ENCODE measurements at regions not wholly inside any gene's neighbourhood (a gene's known extent, or its start where the extent isn't known, plus 50 kb on each side); places are given as distances from the start of the nearest gene placed in this dataset.

- Histone ChIP-seq H3K27me3 (ENCODE audit: control insufficient read depth in 3 of 3, insufficient read depth in 3 of 3, low read length in 3 of 3) (no peaks in the 10 kb centered on the region), H3K36me3 (ENCODE audit: control insufficient read depth in 3 of 3, insufficient read depth in 3 of 3, low read length in 3 of 3) (no peaks in the 10 kb centered on the region), H3K9ac (ENCODE audit: low read depth in 1 of 3, low read length in 3 of 3) (no peak overlapping the region), H3K4me1 (ENCODE audit: control insufficient read depth in 3 of 3, insufficient read depth in 3 of 3, low read length in 3 of 3) (peaks cover 0 to 8% (median 6%) of the 10 kb centered on the region in 3 donors), H3K4me3 (ENCODE audit: low read length in 3 of 3) (no peak overlapping the region), H3K9me3 (ENCODE audit: control insufficient read depth in 3 of 3, low read length in 3 of 3) (no peaks in the 10 kb centered on the region), H3K27ac (ENCODE audit: low read depth, low read length) (no peak overlapping the region)
Measured at GRCh38 chr1:168966217-168966616, 140.3 kb upstream of the ATP1B1 start.

GRCh38 chr1:168966636-168967035 lies 139.9 kb upstream of the ATP1B1 start:
- Histone ChIP-seq H3K27me3 (ENCODE audit: control insufficient read depth in 3 of 3, insufficient read depth in 3 of 3, low read length in 3 of 3) (no peaks in the 10 kb centered on the region), H3K9me3 (ENCODE audit: control insufficient read depth in 3 of 3, low read length in 3 of 3) (no peaks in the 10 kb centered on the region), H3K4me1 (ENCODE audit: control insufficient read depth in 3 of 3, insufficient read depth in 3 of 3, low read length in 3 of 3) (peaks cover 0 to 9% (median 8%) of the 10 kb centered on the region in 3 donors), H3K9ac (ENCODE audit: low read depth in 1 of 3, low read length in 3 of 3) (no peak overlapping the region), H3K27ac (ENCODE audit: low read depth, low read length) (no peak overlapping the region), H3K36me3 (ENCODE audit: control insufficient read depth in 3 of 3, insufficient read depth in 3 of 3, low read length in 3 of 3) (no peaks in the 10 kb centered on the region), H3K4me3 (ENCODE audit: low read length in 3 of 3) (no peak overlapping the region)

GRCh38 chr1:168970926-168971659 lies 135.4 kb upstream of the ATP1B1 start:
- no peaks in the 10 kb centered on the region for H3K27me3 ChIP-seq (ENCODE audit: control insufficient read depth in 3 of 3, insufficient read depth in 3 of 3, low read length in 3 of 3)
- H3K9ac ChIP-seq (ENCODE audit: low read depth in 1 of 3, low read length in 3 of 3) = no peak overlapping the region
- no peak overlapping the region for H3K27ac ChIP-seq (ENCODE audit: low read depth, low read length)
- peaks cover 0 to 14% (median 8%) of the 10 kb centered on the region in 3 donors for H3K4me1 ChIP-seq (ENCODE audit: control insufficient read depth in 3 of 3, insufficient read depth in 3 of 3, low read length in 3 of 3)
- H3K4me3 ChIP-seq (ENCODE audit: low read length in 3 of 3) = no peak overlapping the region
- no peaks in the 10 kb centered on the region for H3K36me3 ChIP-seq (ENCODE audit: control insufficient read depth in 3 of 3, insufficient read depth in 3 of 3, low read length in 3 of 3)
- no peaks in the 10 kb centered on the region for H3K9me3 ChIP-seq (ENCODE audit: control insufficient read depth in 3 of 3, low read length in 3 of 3)

- H3K9ac ChIP-seq (ENCODE audit: low read depth in 1 of 3, low read length in 3 of 3) = no peak overlapping the region
- no peak overlapping the region for H3K4me3 ChIP-seq (ENCODE audit: low read length in 3 of 3)
- no peaks in the 10 kb centered on the region for H3K9me3 ChIP-seq (ENCODE audit: control insufficient read depth in 3 of 3, low read length in 3 of 3)
- no peak overlapping the region for H3K27ac ChIP-seq (ENCODE audit: low read depth, low read length)
- H3K36me3 ChIP-seq (ENCODE audit: control insufficient read depth in 3 of 3, insufficient read depth in 3 of 3, low read length in 3 of 3) = no peaks in the 10 kb centered on the region
- peaks cover 0 to 14% (median 8%) of the 10 kb centered on the region in 3 donors for H3K4me1 ChIP-seq (ENCODE audit: control insufficient read depth in 3 of 3, insufficient read depth in 3 of 3, low read length in 3 of 3)
- no peaks in the 10 kb centered on the region for H3K27me3 ChIP-seq (ENCODE audit: control insufficient read depth in 3 of 3, insufficient read depth in 3 of 3, low read length in 3 of 3)
Measured at GRCh38 chr1:168972225-168972624, 134.3 kb upstream of the ATP1B1 start.

- no peak overlapping the region for H3K4me3 ChIP-seq (ENCODE audit: low read length in 3 of 3)
- no peaks in the 10 kb centered on the region for H3K27me3 ChIP-seq (ENCODE audit: control insufficient read depth in 3 of 3, insufficient read depth in 3 of 3, low read length in 3 of 3)
- H3K4me1 ChIP-seq (ENCODE audit: control insufficient read depth in 3 of 3, insufficient read depth in 3 of 3, low read length in 3 of 3) = peaks cover 0 to 14% (median 8%) of the 10 kb centered on the region in 3 donors
- no peak overlapping the region for H3K27ac ChIP-seq (ENCODE audit: low read depth, low read length)
- H3K36me3 ChIP-seq (ENCODE audit: control insufficient read depth in 3 of 3, insufficient read depth in 3 of 3, low read length in 3 of 3) = no peaks in the 10 kb centered on the region
- H3K9me3 ChIP-seq (ENCODE audit: control insufficient read depth in 3 of 3, low read length in 3 of 3) = no peaks in the 10 kb centered on the region
- no peak overlapping the region for H3K9ac ChIP-seq (ENCODE audit: low read depth in 1 of 3, low read length in 3 of 3)
Measured at GRCh38 chr1:168972887-168973286, 133.6 kb upstream of the ATP1B1 start.

- Histone ChIP-seq H3K4me1 (ENCODE audit: control insufficient read depth in 3 of 3, insufficient read depth in 3 of 3, low read length in 3 of 3) (peaks cover 0 to 14% (median 8%) of the 10 kb centered on the region in 3 donors), H3K4me3 (ENCODE audit: low read length in 3 of 3) (no peak overlapping the region), H3K27me3 (ENCODE audit: control insufficient read depth in 3 of 3, insufficient read depth in 3 of 3, low read length in 3 of 3) (no peaks in the 10 kb centered on the region), H3K9ac (ENCODE audit: low read depth in 1 of 3, low read length in 3 of 3) (no peak overlapping the region), H3K36me3 (ENCODE audit: control insufficient read depth in 3 of 3, insufficient read depth in 3 of 3, low read length in 3 of 3) (no peaks in the 10 kb centered on the region), H3K27ac (ENCODE audit: low read depth, low read length) (no peak overlapping the region), H3K9me3 (ENCODE audit: control insufficient read depth in 3 of 3, low read length in 3 of 3) (no peaks in the 10 kb centered on the region)
Measured at GRCh38 chr1:168974117-168974516, 132.4 kb upstream of the ATP1B1 start.

GRCh38 chr1:168974611-168975010 lies 131.9 kb upstream of the ATP1B1 start:
- no peaks in the 10 kb centered on the region for H3K36me3 ChIP-seq (ENCODE audit: control insufficient read depth in 3 of 3, insufficient read depth in 3 of 3, low read length in 3 of 3)
- H3K27ac ChIP-seq (ENCODE audit: low read depth, low read length) = no peak overlapping the region
- H3K9ac ChIP-seq (ENCODE audit: low read depth in 1 of 3, low read length in 3 of 3) = no peak overlapping the region
- no peaks in the 10 kb centered on the region for H3K9me3 ChIP-seq (ENCODE audit: control insufficient read depth in 3 of 3, low read length in 3 of 3)
- peaks cover 0 to 12% (median 8%) of the 10 kb centered on the region in 3 donors for H3K4me1 ChIP-seq (ENCODE audit: control insufficient read depth in 3 of 3, insufficient read depth in 3 of 3, low read length in 3 of 3)
- no peak overlapping the region for H3K4me3 ChIP-seq (ENCODE audit: low read length in 3 of 3)
- no peaks in the 10 kb centered on the region for H3K27me3 ChIP-seq (ENCODE audit: control insufficient read depth in 3 of 3, insufficient read depth in 3 of 3, low read length in 3 of 3)

- H3K9me3 ChIP-seq (ENCODE audit: control insufficient read depth in 3 of 3, low read length in 3 of 3) = no peaks in the 10 kb centered on the region
- H3K4me1 ChIP-seq (ENCODE audit: control insufficient read depth in 3 of 3, insufficient read depth in 3 of 3, low read length in 3 of 3) = peaks cover 0 to 5% (median 2%) of the 10 kb centered on the region in 3 donors
- no peaks in the 10 kb centered on the region for H3K27me3 ChIP-seq (ENCODE audit: control insufficient read depth in 3 of 3, insufficient read depth in 3 of 3, low read length in 3 of 3)
- H3K36me3 ChIP-seq (ENCODE audit: control insufficient read depth in 3 of 3, insufficient read depth in 3 of 3, low read length in 3 of 3) = no peaks in the 10 kb centered on the region
- no peak overlapping the region for H3K4me3 ChIP-seq (ENCODE audit: low read length in 3 of 3)
- H3K27ac ChIP-seq (ENCODE audit: low read depth, low read length) = no peak overlapping the region
- H3K9ac ChIP-seq (ENCODE audit: low read depth in 1 of 3, low read length in 3 of 3) = no peak overlapping the region
Measured at GRCh38 chr1:168976267-168976666, 130.2 kb upstream of the ATP1B1 start.

GRCh38 chr1:168977618-168978017 lies 128.9 kb upstream of the ATP1B1 start:
- Histone ChIP-seq H3K9me3 (ENCODE audit: control insufficient read depth in 3 of 3, low read length in 3 of 3) (no peaks in the 10 kb centered on the region), H3K4me1 (ENCODE audit: control insufficient read depth in 3 of 3, insufficient read depth in 3 of 3, low read length in 3 of 3) (peaks cover 0 to 5% (median 0%) of the 10 kb centered on the region in 3 donors), H3K27ac (ENCODE audit: low read depth, low read length) (no peak overlapping the region), H3K36me3 (ENCODE audit: control insufficient read depth in 3 of 3, insufficient read depth in 3 of 3, low read length in 3 of 3) (no peaks in the 10 kb centered on the region), H3K27me3 (ENCODE audit: control insufficient read depth in 3 of 3, insufficient read depth in 3 of 3, low read length in 3 of 3) (no peaks in the 10 kb centered on the region), H3K4me3 (ENCODE audit: low read length in 3 of 3) (no peak overlapping the region), H3K9ac (ENCODE audit: low read depth in 1 of 3, low read length in 3 of 3) (no peak overlapping the region)

GRCh38 chr1:168979276-168979675 lies 127.2 kb upstream of the ATP1B1 start:
- H3K27me3 ChIP-seq (ENCODE audit: control insufficient read depth in 3 of 3, insufficient read depth in 3 of 3, low read length in 3 of 3) = no peaks in the 10 kb centered on the region
- no peaks in the 10 kb centered on the region for H3K9me3 ChIP-seq (ENCODE audit: control insufficient read depth in 3 of 3, low read length in 3 of 3)
- no peaks in the 10 kb centered on the region for H3K36me3 ChIP-seq (ENCODE audit: control insufficient read depth in 3 of 3, insufficient read depth in 3 of 3, low read length in 3 of 3)
- H3K4me1 ChIP-seq (ENCODE audit: control insufficient read depth in 3 of 3, insufficient read depth in 3 of 3, low read length in 3 of 3) = no peaks in the 10 kb centered on the region
- no peak overlapping the region for H3K4me3 ChIP-seq (ENCODE audit: low read length in 3 of 3)
- H3K27ac ChIP-seq (ENCODE audit: low read depth, low read length) = no peak overlapping the region
- H3K9ac ChIP-seq (ENCODE audit: low read depth in 1 of 3, low read length in 3 of 3) = no peak overlapping the region

Measured in skeletal muscle tissue (tissue), 3 donors.